GM23338 (cell line): ENCODE measurements at regions not wholly inside any gene's neighbourhood (a gene's known extent, or its start where the extent isn't known, plus 50 kb on each side); places are given as distances from the start of the nearest gene placed in this dataset.

Source experiments
- ATAC-seq: fragments of 200-7000 bp; cut with Tn5 transposase; 3 replicates; pipeline ENCODE4 v1.9.1; 2020
- DNase-seq: peaks from one replicate; pipeline ENCODE4 v3.0.0-alpha.2; 2015; ENCODE audit warnings: low spot score
- H2AFZ ChIP-seq: fragments of 200-600 bp; sonication (generic); 2 replicates; pipeline ENCODE4 v1.8.0; 2016; ENCODE audit warnings: antibody characterized with exemption, mild to moderate bottlenecking, moderate library complexity
- H3F3A ChIP-seq: fragments of 200-600 bp; sonication (generic); replicated peaks from 2 replicates; pipeline ENCODE4 v1.8.0; 2017; ENCODE audit warnings: antibody characterized with exemption, mixed run types, low read depth
- H3K27ac ChIP-seq: fragments of 200-600 bp; sonication (generic); 2 replicates; pipeline ENCODE4 v1.6.1; 2016; ENCODE audit warnings: low read depth
- H3K27me3 ChIP-seq: fragments of 200-600 bp; sonication (generic); 2 replicates; pipeline ENCODE4 v1.8.0; 2016; ENCODE audit warnings: mild to moderate bottlenecking, mixed run types, moderate library complexity; ENCODE audit not compliant: insufficient read depth
- H3K36me3 ChIP-seq: fragments of 200-600 bp; sonication (generic); 2 replicates; pipeline ENCODE4 v1.8.0; 2016; ENCODE audit warnings: mild to moderate bottlenecking; ENCODE audit not compliant: insufficient read depth
- H3K4me1 ChIP-seq: fragments of 200-600 bp; sonication (generic); 2 replicates; pipeline ENCODE4 v1.8.0; 2016; ENCODE audit warnings: mild to moderate bottlenecking, moderate library complexity; ENCODE audit not compliant: insufficient read depth
- H3K4me2 ChIP-seq: fragments of 200-600 bp; sonication (generic); 2 replicates; pipeline ENCODE4 v1.7.1; 2017; ENCODE audit warnings: mixed run types
- H3K4me3 ChIP-seq: fragments of 200-600 bp; sonication (generic); 2 replicates; pipeline ENCODE4 v1.6.1; 2016; ENCODE audit warnings: mixed run types
- H3K79me2 ChIP-seq: fragments of 200-600 bp; sonication (generic); replicated peaks from 2 replicates; pipeline ENCODE4 v1.8.0; 2017; ENCODE audit warnings: mild to moderate bottlenecking; ENCODE audit not compliant: insufficient read depth
- H3K9me2 ChIP-seq: fragments of 200-600 bp; sonication (generic); 2 replicates; pipeline ENCODE4 v1.8.0; 2017; ENCODE audit not compliant: insufficient read depth
- H4K20me1 ChIP-seq: fragments of 200-600 bp; sonication (generic); replicated peaks from 2 replicates; pipeline ENCODE4 v1.8.0; 2017; ENCODE audit warnings: mild to moderate bottlenecking; ENCODE audit not compliant: insufficient read depth
- H3K27ac Mint-ChIP-seq: 2 replicates; pipeline ENCODE4 v1.8.0; 2020; ENCODE audit warnings: inconsistent platforms, mild to moderate bottlenecking, moderate library complexity, mixed read lengths
- H3K27me3 Mint-ChIP-seq: 3 replicates; pipeline ENCODE4 v1.8.0; 2022; ENCODE audit warnings: low read depth, mild to moderate bottlenecking, moderate library complexity, mixed read lengths, inconsistent platforms; ENCODE audit not compliant: insufficient read depth, poor library complexity
- H3K36me3 Mint-ChIP-seq: 3 replicates; pipeline ENCODE4 v1.8.0; 2021; ENCODE audit warnings: low read depth, mild to moderate bottlenecking, inconsistent platforms, moderate library complexity, mixed read lengths
- H3K4me1 Mint-ChIP-seq: 3 replicates; pipeline ENCODE4 v1.8.0; 2020; ENCODE audit warnings: mild to moderate bottlenecking, inconsistent platforms, mixed read lengths
- H3K4me3 Mint-ChIP-seq: 3 replicates; pipeline ENCODE4 v1.8.0; 2021; ENCODE audit warnings: moderate library complexity, mild to moderate bottlenecking, inconsistent platforms, mixed read lengths
- H3K9me3 Mint-ChIP-seq: 3 replicates; pipeline ENCODE4 v1.8.0; 2020; ENCODE audit warnings: moderate library complexity, mild to moderate bottlenecking, inconsistent platforms, mixed read lengths
- ETS1 ChIP-seq: IDR thresholded peaks from 2 replicates; pipeline ENCODE4 v1.6.1; 2016; ENCODE audit warnings: antibody characterized with exemption
- EZH2 ChIP-seq: fragments of 200-600 bp; sonication (generic); IDR thresholded peaks from one replicate; pipeline ENCODE4 v1.8.0; 2017; ENCODE audit warnings: antibody characterized with exemption, mild to moderate bottlenecking, low read depth; ENCODE audit not compliant: unreplicated experiment
- EZH2phosphoT487 ChIP-seq: fragments of 200-600 bp; sonication (generic); IDR thresholded peaks from one replicate; pipeline ENCODE4 v1.8.1; 2018; ENCODE audit warnings: antibody characterized with exemption; ENCODE audit not compliant: unreplicated experiment
- NANOG ChIP-seq: IDR thresholded peaks from 2 replicates; pipeline ENCODE4 v1.6.1; 2016; ENCODE audit warnings: antibody characterized with exemption, borderline replicate concordance
- ZNF114 ChIP-seq: fragments of 250-450 bp; sonication (Bioruptor Pico); IDR thresholded peaks from 2 replicates; pipeline ENCODE4 v1.5.0; 2020; ENCODE audit warnings: mild to moderate bottlenecking, moderate library complexity
- ZNF331 ChIP-seq: fragments of 250-450 bp; sonication (Bioruptor Pico); IDR thresholded peaks from 2 replicates; pipeline ENCODE4 v1.5.0; 2020; ENCODE audit warnings: low read depth, mild to moderate bottlenecking, moderate library complexity
- ZNF462 ChIP-seq: fragments of 250-450 bp; sonication (Bioruptor Pico); IDR thresholded peaks from 2 replicates; pipeline ENCODE4 v1.5.0; 2020; ENCODE audit warnings: mild to moderate bottlenecking, moderate library complexity

GRCh38 chr17:14750866-14751265 is 450.0 kb downstream of the HS3ST3B1 start (continued):
- no peak for TF ChIP-seq ZNF462 (CRISPR knock-in tag)

- Mint-ChIP-seq H3K4me1 (no peaks in the 10 kb centered on the region), H3K27me3 (no peaks in the 10 kb centered on the region), H3K36me3 (peaks cover 5% of the 10 kb centered on the region; the same call in 2 of the 3 replicates), H3K9me3 (peaks cover 13% of the 10 kb centered on the region), H3K4me3 (no peak overlapping the region), H3K27ac (no peak overlapping the region)
- DNase-seq (no peak), ATAC-seq (no peak)
- Histone ChIP-seq H3K9me2 (0 out of 2 replicates have a peak, but pooled peaks cover 5% of the 10 kb centered on the region), H3K4me3 (no peak overlapping the region), H3K36me3 (no peaks in the 10 kb centered on the region), H2AFZ (no peak overlapping the region), H4K20me1 (no peaks in the 10 kb centered on the region), H3K27ac (no peak overlapping the region), H3K79me2 (no peaks in the 10 kb centered on the region), H3F3A (no peaks in the 10 kb centered on the region), H3K4me1 (no peaks in the 10 kb centered on the region), H3K4me2 (no peak overlapping the region), H3K27me3 (no peaks in the 10 kb centered on the region)
- TF ChIP-seq NANOG (no peak), ZNF114 (CRISPR knock-in tag) (no peak), ETS1 (no peak), EZH2phosphoT487 (no peak), ZNF462 (CRISPR knock-in tag) (no peak), EZH2 (no peak), ZNF331 (CRISPR knock-in tag) (no peak)
These were observed 448.4 kb downstream of the HS3ST3B1 start for GRCh38 chr17:14749269-14749668.
